ENCODE measurements at regions not wholly inside any gene's neighbourhood (a gene's known extent, or its start where the extent isn't known, plus 50 kb on each side); places are given as distances from the start of the nearest gene placed in this dataset.
"Not testable (repeated sequence)": the region's sequence is repeated elsewhere in the genome, so short reads cannot be mapped to it uniquely, and the experiment has no call there.

DNA sequence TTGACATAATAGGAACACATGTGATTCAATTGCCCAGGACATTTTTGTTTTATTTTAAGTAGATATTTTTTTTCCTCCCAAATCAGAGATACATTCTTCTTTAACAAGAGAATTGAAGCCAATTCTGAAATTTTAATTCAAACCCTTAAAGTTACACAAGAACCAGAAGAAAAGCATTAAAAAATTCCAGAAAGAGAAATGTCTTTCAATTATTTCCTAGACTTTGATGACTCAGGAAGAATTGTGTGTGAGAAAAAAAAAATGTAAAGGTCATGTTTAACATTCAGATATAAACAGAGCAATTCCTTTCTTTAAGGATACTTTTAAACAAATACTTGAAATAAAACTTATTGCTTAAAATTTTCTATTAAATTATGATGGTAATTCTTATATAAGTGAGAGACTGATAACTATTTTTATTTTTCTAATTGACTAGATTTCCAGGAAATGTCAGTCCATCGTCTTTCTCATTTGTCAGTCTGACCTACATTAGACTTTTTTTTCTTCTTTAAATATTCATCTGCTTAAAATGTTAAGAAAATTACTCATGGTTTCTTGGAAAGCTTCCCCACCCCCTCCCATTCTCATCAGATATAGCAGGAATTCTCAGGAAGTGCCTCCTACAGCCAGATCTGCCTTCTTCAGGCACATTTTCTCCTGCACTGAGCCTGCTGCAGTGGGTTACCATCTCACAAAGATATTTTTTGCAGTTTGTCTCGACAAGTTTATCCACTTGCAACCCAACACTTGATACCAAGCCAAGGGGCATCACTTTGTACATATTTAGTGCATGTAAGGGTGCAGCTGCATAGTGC lies 261.8 kb upstream of the CBLB start:
- Histone ChIP-seq H3K27me3 (ENCODE audit: insufficient read depth, low read length) (no peaks in the 10 kb centered on the region), H3K9ac (ENCODE audit: low read depth, low read length) (no peak overlapping the region), H3K9me3 (ENCODE audit: insufficient read depth, low read depth, low read length) (no peaks in the 10 kb centered on the region), H3K36me3 (ENCODE audit: insufficient read depth, low read length) (no peaks in the 10 kb centered on the region), H3K4me3 (ENCODE audit: low read length) (no peak overlapping the region), H3K4me1 (ENCODE audit: insufficient read depth, low read length) (peaks cover 14% of the 10 kb centered on the region; the same call in 1 of the 2 replicates), H3K27ac (ENCODE audit: low read depth, low read length) (no peak overlapping the region)
- 82% methylated on average over 1 of the region's 2 CpGs for WGBS

DNA sequence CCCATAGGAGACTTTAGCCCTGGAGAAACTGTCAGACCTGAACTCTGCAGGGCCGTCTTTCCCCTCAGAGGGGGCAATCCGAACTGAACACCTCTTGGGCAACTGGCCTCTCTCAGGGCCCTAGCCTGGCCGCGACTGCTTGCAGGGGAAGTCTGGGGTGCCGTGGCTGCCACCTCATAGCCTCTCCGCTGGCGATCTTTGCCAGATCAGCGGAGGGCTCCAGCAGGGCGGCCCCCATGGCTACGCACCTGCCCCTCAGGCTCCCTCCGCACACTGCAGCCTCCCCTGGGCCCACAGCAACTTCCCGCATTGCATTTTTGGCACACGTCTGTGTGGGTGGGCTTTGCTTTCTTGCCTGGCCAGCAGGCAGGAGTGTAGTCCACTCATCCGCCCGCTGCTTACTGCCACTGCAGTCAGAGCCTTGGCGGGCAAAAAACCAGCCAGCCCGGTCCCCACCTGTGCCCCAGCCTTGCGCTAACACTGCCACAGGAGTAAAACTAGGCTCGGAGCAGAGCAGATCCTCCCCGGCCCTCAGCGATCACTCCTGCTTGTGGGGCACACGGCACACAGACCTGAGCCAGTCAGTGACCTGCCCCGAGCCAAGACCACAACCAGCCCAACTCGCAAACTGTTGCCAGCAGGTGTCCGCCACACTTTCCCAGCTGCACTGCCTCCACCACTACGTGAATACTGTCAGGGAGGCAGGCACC lies 266.8 kb upstream of the CBLB start:
- Histone ChIP-seq H3K4me3 (ENCODE audit: low read length) (no peak overlapping the region), H3K9me3 (ENCODE audit: insufficient read depth, low read depth, low read length) (no peaks in the 10 kb centered on the region), H3K9ac (ENCODE audit: low read depth, low read length) (no peak overlapping the region), H3K4me1 (ENCODE audit: insufficient read depth, low read length) (peaks cover 14% of the 10 kb centered on the region; the same call in 1 of the 2 replicates), H3K27me3 (ENCODE audit: insufficient read depth, low read length) (no peaks in the 10 kb centered on the region), H3K27ac (ENCODE audit: low read depth, low read length) (no peak overlapping the region), H3K36me3 (ENCODE audit: insufficient read depth, low read length) (no peaks in the 10 kb centered on the region)
- 96% methylated on average over 26 of the region's 26 CpGs for WGBS

- peaks cover 5% of the 10 kb centered on the region; the same call in 1 of the 2 replicates for H3K4me1 ChIP-seq (ENCODE audit: insufficient read depth, low read length)
- WGBS: 67% methylated on average over 1 of the region's 1 CpG
- no peaks in the 10 kb centered on the region for H3K9me3 ChIP-seq (ENCODE audit: insufficient read depth, low read depth, low read length)
- H3K9ac ChIP-seq (ENCODE audit: low read depth, low read length): no peak overlapping the region
- no peaks in the 10 kb centered on the region for H3K36me3 ChIP-seq (ENCODE audit: insufficient read depth, low read length)
- no peak overlapping the region for H3K27ac ChIP-seq (ENCODE audit: low read depth, low read length)
- H3K4me3 ChIP-seq (ENCODE audit: low read length): no peak overlapping the region
- no peaks in the 10 kb centered on the region for H3K27me3 ChIP-seq (ENCODE audit: insufficient read depth, low read length)
Measured at GRCh38 chr3:106139826-106140225, 271.0 kb upstream of the CBLB start.

DNA sequence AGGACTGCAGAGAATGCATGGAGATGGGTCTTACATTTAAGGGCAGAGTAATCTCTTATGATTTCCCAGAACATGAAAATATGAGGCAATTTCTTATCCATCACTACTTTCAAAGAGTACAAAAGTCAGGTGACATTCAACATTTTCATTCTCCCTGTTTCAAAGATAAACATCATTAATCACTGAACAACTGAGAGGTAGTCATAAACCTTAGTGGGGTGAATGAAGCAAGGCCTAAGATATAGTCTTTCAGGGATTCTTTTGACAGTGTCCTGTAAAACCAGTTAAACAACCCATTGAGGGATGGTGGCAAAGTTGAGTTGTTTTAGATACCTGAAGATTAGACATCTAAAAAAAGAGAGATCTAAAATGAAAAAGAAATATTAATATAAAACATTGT lies 271.6 kb upstream of the CBLB start:
- no peak overlapping the region for H3K27ac ChIP-seq (ENCODE audit: low read depth, low read length)
- H3K4me3 ChIP-seq (ENCODE audit: low read length): no peak overlapping the region
- H3K9me3 ChIP-seq (ENCODE audit: insufficient read depth, low read depth, low read length): no peaks in the 10 kb centered on the region
- H3K9ac ChIP-seq (ENCODE audit: low read depth, low read length): no peak overlapping the region
- no peaks in the 10 kb centered on the region for H3K36me3 ChIP-seq (ENCODE audit: insufficient read depth, low read length)
- peaks cover 5% of the 10 kb centered on the region; the same call in 1 of the 2 replicates for H3K4me1 ChIP-seq (ENCODE audit: insufficient read depth, low read length)
- H3K27me3 ChIP-seq (ENCODE audit: insufficient read depth, low read length): no peaks in the 10 kb centered on the region

GRCh38 chr3:106144030-106144429 lies 275.2 kb upstream of the CBLB start:
- no peaks in the 10 kb centered on the region for H3K36me3 ChIP-seq (ENCODE audit: insufficient read depth, low read length)

GRCh38 chr3:106148440-106149082 lies 279.7 kb upstream of the CBLB start:
- not testable (repeated sequence) for H3K27ac ChIP-seq (ENCODE audit: low read depth, low read length); H3K36me3 ChIP-seq (ENCODE audit: insufficient read depth, low read length); H3K4me1 ChIP-seq (ENCODE audit: insufficient read depth, low read length); H3K27me3 ChIP-seq (ENCODE audit: insufficient read depth, low read length); H3K4me3 ChIP-seq (ENCODE audit: low read length); H3K9ac ChIP-seq (ENCODE audit: low read depth, low read length); H3K9me3 ChIP-seq (ENCODE audit: insufficient read depth, low read depth, low read length)
- 96% methylated on average over 28 of the region's 28 CpGs for WGBS

More at GRCh38 chr3:106144030-106144429, 275.2 kb upstream of the CBLB start:
- Histone ChIP-seq H3K27ac (ENCODE audit: low read depth, low read length) (no peak overlapping the region), H3K4me3 (ENCODE audit: low read length) (no peak overlapping the region), H3K4me1 (ENCODE audit: insufficient read depth, low read length) (peaks cover 5% of the 10 kb centered on the region; the same call in 1 of the 2 replicates), H3K9ac (ENCODE audit: low read depth, low read length) (no peak overlapping the region), H3K27me3 (ENCODE audit: insufficient read depth, low read length) (no peaks in the 10 kb centered on the region), H3K9me3 (ENCODE audit: insufficient read depth, low read depth, low read length) (no peaks in the 10 kb centered on the region)
- WGBS: 100% methylated on average over 1 of the region's 2 CpGs

DNA sequence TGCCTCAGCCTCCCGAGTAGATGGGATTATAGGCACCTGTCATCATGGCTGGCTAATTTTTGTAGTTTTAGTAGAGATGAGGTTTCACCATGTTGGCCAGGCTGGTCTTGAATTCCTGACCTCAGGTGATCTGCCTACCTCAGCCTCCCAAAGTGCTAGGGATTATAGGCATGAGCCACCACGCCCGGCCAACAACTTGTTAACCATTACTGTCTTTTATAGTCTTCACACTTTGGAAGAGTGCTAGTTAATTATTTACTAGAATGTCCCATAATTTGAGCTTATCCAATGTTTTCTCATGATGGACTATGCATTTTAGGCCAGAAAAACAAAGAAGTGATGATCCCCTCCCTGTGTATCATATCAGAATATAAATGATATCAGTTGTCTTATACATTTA lies 288.6 kb upstream of the CBLB start:
- Histone ChIP-seq H3K9ac (ENCODE audit: low read depth, low read length) (no peak overlapping the region), H3K27ac (ENCODE audit: low read depth, low read length) (no peak overlapping the region), H3K4me3 (ENCODE audit: low read length) (no peak overlapping the region), H3K9me3 (ENCODE audit: insufficient read depth, low read depth, low read length) (no peaks in the 10 kb centered on the region), H3K4me1 (ENCODE audit: insufficient read depth, low read length) (no peaks in the 10 kb centered on the region), H3K36me3 (ENCODE audit: insufficient read depth, low read length) (no peaks in the 10 kb centered on the region), H3K27me3 (ENCODE audit: insufficient read depth, low read length) (no peaks in the 10 kb centered on the region)
- 78% methylated on average over 3 of the region's 3 CpGs for WGBS

DNA sequence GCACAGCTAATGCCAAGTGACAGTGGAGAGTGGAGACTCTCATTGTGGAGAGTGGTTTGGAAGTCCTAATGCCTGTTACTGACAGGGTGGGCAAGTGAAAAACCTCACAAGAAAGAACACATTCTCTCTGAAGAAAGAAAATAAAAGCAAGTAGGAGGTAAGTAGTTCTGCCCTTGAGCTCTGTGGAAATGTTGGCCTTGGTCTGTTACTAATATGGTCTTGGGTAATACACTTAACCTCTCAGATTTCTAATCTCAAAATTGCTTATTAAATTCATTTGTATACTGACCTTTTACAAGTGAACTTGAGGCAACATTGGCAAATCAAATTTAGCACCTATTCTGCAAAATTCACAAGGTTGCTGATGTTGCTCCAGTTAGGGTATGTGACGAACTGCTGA lies 291.6 kb upstream of the CBLB start:
- Histone ChIP-seq H3K9ac (ENCODE audit: low read depth, low read length) (no peak overlapping the region), H3K27me3 (ENCODE audit: insufficient read depth, low read length) (no peaks in the 10 kb centered on the region), H3K9me3 (ENCODE audit: insufficient read depth, low read depth, low read length) (no peaks in the 10 kb centered on the region), H3K36me3 (ENCODE audit: insufficient read depth, low read length) (no peaks in the 10 kb centered on the region), H3K27ac (ENCODE audit: low read depth, low read length) (no peak overlapping the region), H3K4me1 (ENCODE audit: insufficient read depth, low read length) (no peaks in the 10 kb centered on the region), H3K4me3 (ENCODE audit: low read length) (no peak overlapping the region)
- no CpG with 5 or more reads among the region's 1 CpG for WGBS

DNA sequence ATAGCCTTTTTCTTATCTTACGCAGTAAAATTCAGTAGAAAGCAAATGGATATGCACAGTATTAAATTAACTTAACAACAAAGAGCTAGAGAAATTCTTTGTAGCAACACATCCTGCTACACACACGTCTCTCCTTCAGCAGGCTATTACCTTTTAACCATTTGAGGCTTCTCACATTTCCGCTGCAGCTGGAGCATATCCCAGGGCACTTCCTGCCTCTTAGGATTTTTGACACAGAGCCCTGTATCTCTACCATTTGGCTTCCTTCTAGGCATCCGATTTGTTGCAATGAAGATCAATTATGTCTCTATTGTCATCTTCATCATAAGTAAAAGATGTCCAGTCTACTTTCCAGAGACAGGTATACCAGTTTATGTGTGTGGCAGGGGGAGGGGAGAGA lies 292.4 kb upstream of the CBLB start:
- H3K9me3 ChIP-seq (ENCODE audit: insufficient read depth, low read depth, low read length): no peaks in the 10 kb centered on the region
- H3K27ac ChIP-seq (ENCODE audit: low read depth, low read length): no peak overlapping the region
- no peaks in the 10 kb centered on the region for H3K4me1 ChIP-seq (ENCODE audit: insufficient read depth, low read length)
- H3K4me3 ChIP-seq (ENCODE audit: low read length): no peak overlapping the region
- H3K36me3 ChIP-seq (ENCODE audit: insufficient read depth, low read length): no peaks in the 10 kb centered on the region
- no peak overlapping the region for H3K9ac ChIP-seq (ENCODE audit: low read depth, low read length)
- no peaks in the 10 kb centered on the region for H3K27me3 ChIP-seq (ENCODE audit: insufficient read depth, low read length)
- 76% methylated on average over 3 of the region's 4 CpGs for WGBS

- no peak overlapping the region for H3K27ac ChIP-seq (ENCODE audit: low read depth, low read length)
- 92% methylated on average over 6 of the region's 8 CpGs for WGBS
- H3K4me1 ChIP-seq (ENCODE audit: insufficient read depth, low read length): no peaks in the 10 kb centered on the region; the same call in 1 of the 2 replicates
- H3K36me3 ChIP-seq (ENCODE audit: insufficient read depth, low read length): no peaks in the 10 kb centered on the region
- no peaks in the 10 kb centered on the region for H3K27me3 ChIP-seq (ENCODE audit: insufficient read depth, low read length)
- no peaks in the 10 kb centered on the region for H3K9me3 ChIP-seq (ENCODE audit: insufficient read depth, low read depth, low read length)
- no peak overlapping the region for H3K4me3 ChIP-seq (ENCODE audit: low read length)
- no peak overlapping the region for H3K9ac ChIP-seq (ENCODE audit: low read depth, low read length)
Measured at GRCh38 chr3:106167728-106168127, 298.9 kb upstream of the CBLB start.

All from HUES64 (cell line).